ENCODE measurements at regions not wholly inside any gene's neighbourhood (a gene's known extent, or its start where the extent isn't known, plus 50 kb on each side); places are given as distances from the start of the nearest gene placed in this dataset.

- Histone ChIP-seq H3K9me3 (ENCODE audit: control insufficient read depth, insufficient read depth, low read depth, low read length) (no peaks in the 10 kb centered on the region), H3K27ac (ENCODE audit: extremely low read depth, low read depth, low read length) (no peak overlapping the region), H3K4me1 (ENCODE audit: control insufficient read depth, insufficient read depth, low read length) (no peaks in the 10 kb centered on the region), H3K4me3 (ENCODE audit: low read depth, low read length) (no peak overlapping the region), H3K36me3 (ENCODE audit: control insufficient read depth in 2 of 2, insufficient read depth in 1 of 2, low read length in 2 of 2) (no peaks in the 10 kb centered on the region)
- POLR2A ChIA-PET = no interaction called here
- CTCF ChIA-PET = interaction anchor here (0.6 to 1.3 kb wide), 2 partner anchors 38 to 154 kb away, joined by 3 to 5 read pairs; no protein-coding TSS in a partner anchor
- no peak for TF ChIP-seq ZNF112 (tag by site-specific recombination; IDR thresholded peaks at IDR 0.05)
- no peak for TF ChIP-seq ZNF37A (tag by site-specific recombination; IDR thresholded peaks at IDR 0.05)
- no peak for TF ChIP-seq RBAK (tag by site-specific recombination; IDR thresholded peaks at IDR 0.05)
- no peak for TF ChIP-seq ZNF248 (tag by site-specific recombination; IDR thresholded peaks at IDR 0.05)
- no peak for TF ChIP-seq EGR2 (tag by site-specific recombination; IDR thresholded peaks at IDR 0.05; ENCODE audit: low read depth)
- TF ChIP-seq ZNF510 (tag by site-specific recombination; IDR thresholded peaks at IDR 0.05; ENCODE audit: insufficient replicate concordance) = no peak
- TF ChIP-seq SCRT2 (tag by site-specific recombination; IDR thresholded peaks at IDR 0.05) = no peak
- TF ChIP-seq TRIM28 (IDR thresholded peaks at IDR 0.05; ENCODE audit: borderline replicate concordance, low read length) = no peak
- no peak for TF ChIP-seq ZNF274 (IDR thresholded peaks at IDR 0.05; ENCODE audit: low read length)
- TF ChIP-seq ZNF274 (tag by site-specific recombination; IDR thresholded peaks at IDR 0.05; ENCODE audit: borderline replicate concordance) = no peak
- TF ChIP-seq ZNF184 (tag by site-specific recombination; IDR thresholded peaks at IDR 0.05) = no peak
- TF ChIP-seq ZNF624 (tag by site-specific recombination; IDR thresholded peaks at IDR 0.05) = no peak
- no peak for TF ChIP-seq SP7 (tag by site-specific recombination; IDR thresholded peaks at IDR 0.05)
- TF ChIP-seq ZNF677 (tag by site-specific recombination; IDR thresholded peaks at IDR 0.05) = no peak
These were observed 481.1 kb downstream of the BMP2 start for GRCh38 chr20:7248281-7249201.

DNA sequence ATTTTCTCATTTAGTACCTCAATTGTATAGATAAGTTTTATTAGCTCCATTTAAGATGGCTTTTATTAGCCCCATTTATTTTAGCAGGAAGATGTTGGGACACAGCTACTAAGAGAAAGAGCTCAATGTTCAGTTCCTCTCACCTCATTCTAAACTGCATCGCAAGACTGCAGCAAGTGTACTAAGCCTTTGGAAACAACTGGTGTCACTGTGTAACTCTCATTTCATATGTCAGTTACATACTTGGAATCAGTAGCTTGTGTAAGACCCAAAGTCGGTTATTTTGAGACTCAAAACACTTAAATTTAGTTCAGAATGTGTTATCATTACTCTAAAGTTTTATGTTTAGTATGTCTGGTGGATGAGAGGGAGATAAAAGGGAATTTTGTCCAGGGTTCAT lies 482.9 kb downstream of the BMP2 start:
- H3K4me3 ChIP-seq (ENCODE audit: low read depth, low read length) = no peak overlapping the region
- no peaks in the 10 kb centered on the region for H3K9me3 ChIP-seq (ENCODE audit: control insufficient read depth, insufficient read depth, low read depth, low read length)
- CTCF ChIA-PET = interaction anchor here (0.6 kb wide), 1 partner anchor 36 kb away, joined by 3 read pairs; no protein-coding TSS in a partner anchor
- H3K27ac ChIP-seq (ENCODE audit: extremely low read depth, low read depth, low read length) = no peak overlapping the region
- H3K4me1 ChIP-seq (ENCODE audit: control insufficient read depth, insufficient read depth, low read length) = no peaks in the 10 kb centered on the region
- POLR2A ChIA-PET = no interaction called here
- no peaks in the 10 kb centered on the region for H3K36me3 ChIP-seq (ENCODE audit: control insufficient read depth in 2 of 2, insufficient read depth in 1 of 2, low read length in 2 of 2)
- no peak for TF ChIP-seq ZNF664 (tag by site-specific recombination; IDR thresholded peaks at IDR 0.05)
- TF ChIP-seq PRDM4 (tag by site-specific recombination; IDR thresholded peaks at IDR 0.05) = no peak
- TF ChIP-seq, protein P1, sequence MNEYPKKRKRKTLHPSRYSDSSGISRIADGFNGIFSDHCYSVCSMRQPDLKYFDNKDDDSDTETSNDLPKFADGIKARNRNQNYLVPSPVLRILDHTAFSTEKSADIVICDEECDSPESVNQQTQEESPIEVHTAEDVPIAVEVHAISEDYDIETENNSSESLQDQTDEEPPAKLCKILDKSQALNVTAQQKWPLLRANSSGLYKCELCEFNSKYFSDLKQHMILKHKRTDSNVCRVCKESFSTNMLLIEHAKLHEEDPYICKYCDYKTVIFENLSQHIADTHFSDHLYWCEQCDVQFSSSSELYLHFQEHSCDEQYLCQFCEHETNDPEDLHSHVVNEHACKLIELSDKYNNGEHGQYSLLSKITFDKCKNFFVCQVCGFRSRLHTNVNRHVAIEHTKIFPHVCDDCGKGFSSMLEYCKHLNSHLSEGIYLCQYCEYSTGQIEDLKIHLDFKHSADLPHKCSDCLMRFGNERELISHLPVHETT (tag by site-specific recombination; IDR thresholded peaks at IDR 0.05) = no peak
- no peak for TF ChIP-seq ZNF362 (tag by site-specific recombination; IDR thresholded peaks at IDR 0.05)
- TF ChIP-seq FEZF1 (tag by site-specific recombination; IDR thresholded peaks at IDR 0.05) = no peak
- no peak for TF ChIP-seq ZNF37A (tag by site-specific recombination; IDR thresholded peaks at IDR 0.05)
- no peak for TF ChIP-seq ZNF843 (tag by site-specific recombination; IDR thresholded peaks at IDR 0.05)
- no peak for TF ChIP-seq ZBTB20 (tag by site-specific recombination; IDR thresholded peaks at IDR 0.05)
- no peak for TF ChIP-seq ZFP37 (tag by site-specific recombination; IDR thresholded peaks at IDR 0.05)
- TF ChIP-seq, protein P2, sequence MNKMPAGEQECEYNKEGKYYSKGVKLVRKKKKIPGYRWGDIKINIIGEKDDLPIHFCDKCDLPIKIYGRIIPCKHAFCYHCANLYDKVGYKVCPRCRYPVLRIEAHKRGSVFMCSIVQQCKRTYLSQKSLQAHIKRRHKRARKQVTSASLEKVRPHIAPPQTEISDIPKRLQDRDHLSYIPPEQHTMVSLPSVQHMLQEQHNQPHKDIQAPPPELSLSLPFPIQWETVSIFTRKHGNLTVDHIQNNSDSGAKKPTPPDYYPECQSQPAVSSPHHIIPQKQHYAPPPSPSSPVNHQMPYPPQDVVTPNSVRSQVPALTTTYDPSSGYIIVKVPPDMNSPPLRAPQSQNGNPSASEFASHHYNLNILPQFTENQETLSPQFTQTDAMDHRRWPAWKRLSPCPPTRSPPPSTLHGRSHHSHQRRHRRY (tag by site-specific recombination; IDR thresholded peaks at IDR 0.05) = no peak
- no peak for TF ChIP-seq ZNF133 (tag by site-specific recombination; IDR thresholded peaks at IDR 0.05)
- TF ChIP-seq ZNF266 (tag by site-specific recombination; IDR thresholded peaks at IDR 0.05; ENCODE audit: low read depth) = no peak
- TF ChIP-seq ZNF18 (tag by site-specific recombination; IDR thresholded peaks at IDR 0.05) = no peak
